PC-3 (cell line): ENCODE measurements at regions not wholly inside any gene's neighbourhood (a gene's known extent, or its start where the extent isn't known, plus 50 kb on each side); places are given as distances from the start of the nearest gene placed in this dataset.

Source experiments
- CTCF ChIP-seq: fragments of 300-600 bp; sonication (generic); conservative IDR thresholded peaks from 2 replicates; pipeline ENCODE4 v1.5.1; 2017; ENCODE audit warnings: antibody characterized with exemption, low read depth, mild to moderate bottlenecking, low read length
- EZH2 ChIP-seq: fragments of 300-600 bp; sonication (generic); IDR thresholded peaks from one replicate; pipeline ENCODE4 v1.6.1; 2017; ENCODE audit warnings: antibody characterized with exemption, mild to moderate bottlenecking, low read length; ENCODE audit not compliant: unreplicated experiment

- TF ChIP-seq CTCF: no peak
- no peak for TF ChIP-seq EZH2
These were observed 531.5 kb downstream of the ANKRD50 start for GRCh38 chr4:124181039-124181438.
